H9 (cell line): ENCODE measurements at regions not wholly inside any gene's neighbourhood (a gene's known extent, or its start where the extent isn't known, plus 50 kb on each side); places are given as distances from the start of the nearest gene placed in this dataset.

Experiments
- DNase-seq: peaks from one replicate; pipeline ENCODE4 v3.0.0-alpha.2; 2017
- H2AFZ ChIP-seq: one replicate; pipeline ENCODE4 v1.6.1; 2013; ENCODE audit warnings: mild to moderate bottlenecking, low read length, control low read depth, moderate library complexity
- H2AK5ac ChIP-seq: 2 replicates; pipeline ENCODE4 v1.6.1; 2013; ENCODE audit warnings: low read length, control low read depth, mixed read lengths; ENCODE audit not compliant: insufficient read length
- H2BK120ac ChIP-seq: one replicate; pipeline ENCODE4 v1.6.1; 2013; ENCODE audit warnings: low read depth, mild to moderate bottlenecking, low read length, control low read depth, inconsistent platforms; ENCODE audit not compliant: poor library complexity, severe bottlenecking
- H2BK12ac ChIP-seq: 2 replicates; pipeline ENCODE4 v1.6.1; 2013; ENCODE audit warnings: low read length, control low read depth, mixed read lengths, low read depth; ENCODE audit not compliant: insufficient read length
- H2BK15ac ChIP-seq: 2 replicates; pipeline ENCODE4 v1.6.1; 2013; ENCODE audit warnings: low read depth, low read length, control low read depth
- H2BK20ac ChIP-seq: one replicate; pipeline ENCODE4 v1.6.1; 2013; ENCODE audit warnings: low read depth, mild to moderate bottlenecking, low read length, control low read depth, inconsistent platforms; ENCODE audit not compliant: poor library complexity, severe bottlenecking
- H2BK5ac ChIP-seq: 2 replicates; pipeline ENCODE4 v1.6.1; 2013; ENCODE audit warnings: low read length, control low read depth, mixed read lengths; ENCODE audit not compliant: insufficient read length
- H3K14ac ChIP-seq: 2 replicates; pipeline ENCODE4 v1.6.1; 2013; ENCODE audit warnings: low read length, control low read depth; ENCODE audit not compliant: insufficient read depth
- H3K18ac ChIP-seq: 2 replicates; pipeline ENCODE4 v1.6.1; 2013; ENCODE audit warnings: low read depth, mild to moderate bottlenecking, mixed read lengths, low read length, control low read depth; ENCODE audit not compliant: insufficient read length
- H3K23ac ChIP-seq: 2 replicates; pipeline ENCODE4 v1.6.1; 2013; ENCODE audit warnings: low read length, control low read depth, mixed read lengths, low read depth; ENCODE audit not compliant: insufficient read length
- H3K23me2 ChIP-seq: 2 replicates; pipeline ENCODE4 v1.6.1; 2013; ENCODE audit warnings: low read depth, mild to moderate bottlenecking, mixed read lengths, low read length, control low read depth; ENCODE audit not compliant: insufficient read length, poor library complexity, severe bottlenecking
- H3K27ac ChIP-seq: 2 replicates; pipeline ENCODE4 v1.5.1; 2013; ENCODE audit warnings: low read length, control low read depth, mixed read lengths, low read depth; ENCODE audit not compliant: insufficient read length
- H3K27me3 ChIP-seq: 2 replicates; pipeline ENCODE4 v1.6.1; 2013; ENCODE audit warnings: low read length, control low read depth, inconsistent platforms; ENCODE audit not compliant: insufficient read depth
- H3K4ac ChIP-seq: 2 replicates; pipeline ENCODE4 v1.6.1; 2013; ENCODE audit warnings: low read depth, mild to moderate bottlenecking, control low read depth, inconsistent platforms, low read length, moderate library complexity
- H3K4me1 ChIP-seq: 2 replicates; pipeline ENCODE4 v1.6.1; 2013; ENCODE audit warnings: low read length, control low read depth, inconsistent platforms; ENCODE audit not compliant: insufficient read depth
- H3K4me2 ChIP-seq: 2 replicates; pipeline ENCODE4 v1.6.1; 2013; ENCODE audit warnings: low read length, control low read depth, mixed read lengths; ENCODE audit not compliant: insufficient read length, insufficient read depth
- H3K56ac ChIP-seq: 2 replicates; pipeline ENCODE4 v1.6.1; 2013; ENCODE audit warnings: low read depth, mild to moderate bottlenecking, mixed read lengths, low read length, control low read depth; ENCODE audit not compliant: insufficient read length
- H3K79me1 ChIP-seq: 2 replicates; pipeline ENCODE4 v1.6.1; 2013; ENCODE audit warnings: low read depth, mild to moderate bottlenecking, moderate library complexity, low read length, control low read depth, inconsistent platforms; ENCODE audit not compliant: insufficient read depth, poor library complexity, severe bottlenecking
- H3K79me2 ChIP-seq: 2 replicates; pipeline ENCODE4 v1.6.1; 2013; ENCODE audit warnings: low read length, control low read depth, inconsistent platforms; ENCODE audit not compliant: insufficient read depth
- H3K9ac ChIP-seq: 2 replicates; pipeline ENCODE4 v1.6.1; 2013; ENCODE audit warnings: low read length, control low read depth, mixed read lengths; ENCODE audit not compliant: insufficient read length; ENCODE audit errors: extremely low read depth
- H3K9me3 ChIP-seq: one replicate; pipeline ENCODE4 v1.6.1; 2013; ENCODE audit warnings: low read depth, low read length, inconsistent platforms; ENCODE audit not compliant: control insufficient read depth
- H3T11ph ChIP-seq: one replicate; pipeline ENCODE4 v1.6.1; 2013; ENCODE audit warnings: mild to moderate bottlenecking, low read length, control low read depth, inconsistent platforms
- H4K20me1 ChIP-seq: one replicate; pipeline ENCODE4 v1.6.1; 2013; ENCODE audit not compliant: control insufficient read depth, insufficient read length, insufficient read depth
- H4K5ac ChIP-seq: 2 replicates; pipeline ENCODE4 v1.6.1; 2013; ENCODE audit warnings: low read depth, mild to moderate bottlenecking, mixed read lengths, low read length, control low read depth; ENCODE audit not compliant: insufficient read length
- H4K8ac ChIP-seq: replicated peaks from 2 replicates; pipeline ENCODE4 v1.6.1; 2013; ENCODE audit warnings: low read length, control low read depth, mixed read lengths, low read depth; ENCODE audit not compliant: insufficient read length
- H4K91ac ChIP-seq: 2 replicates; pipeline ENCODE4 v1.6.1; 2013; ENCODE audit warnings: low read depth, mild to moderate bottlenecking, moderate library complexity, mixed read lengths, low read length, control low read depth; ENCODE audit not compliant: insufficient read length
- H3K27ac Mint-ChIP-seq, 3 experiments: 2 replicates in 2 of 3; 3 replicates in 1 of 3; pipeline ENCODE4 v1.8.0; 2020 to 2021; ENCODE audit warnings: mixed read lengths in 3 of 3, mild to moderate bottlenecking in 1 of 3, moderate library complexity in 1 of 3
- H3K27me3 Mint-ChIP-seq: 2 replicates; pipeline ENCODE4 v1.8.0; 2021; ENCODE audit warnings: low read depth, mild to moderate bottlenecking, moderate library complexity, mixed read lengths
- H3K36me3 Mint-ChIP-seq, 3 experiments: 2 replicates in 2 of 3; 3 replicates in 1 of 3; pipeline ENCODE4 v1.8.0; 2020 to 2021; ENCODE audit warnings: low read depth in 3 of 3, mixed read lengths in 3 of 3; ENCODE audit not compliant: insufficient read depth in 1 of 3
- H3K4me1 Mint-ChIP-seq, 2 experiments: 2 replicates each; pipeline ENCODE4 v1.8.0; 2020; ENCODE audit warnings: mixed read lengths in 2 of 2
- H3K4me3 Mint-ChIP-seq, 2 experiments: 2 replicates in 1 of 2; 3 replicates in 1 of 2; pipeline ENCODE4 v1.8.0; 2020 to 2021; ENCODE audit warnings: mild to moderate bottlenecking in 2 of 2, mixed read lengths in 2 of 2, moderate library complexity in 1 of 2
- H3K9me3 Mint-ChIP-seq, 2 experiments: 2 replicates in 1 of 2; 3 replicates in 1 of 2; pipeline ENCODE4 v1.8.0; 2020; ENCODE audit warnings: mild to moderate bottlenecking in 2 of 2, mixed read lengths in 2 of 2, moderate library complexity in 1 of 2
- CTCF ChIP-seq: fragments of 200-600 bp; sonication (generic); conservative IDR thresholded peaks from 3 replicates; pipeline ENCODE4 v1.8.0; 2021; ENCODE audit warnings: antibody characterized with exemption, mild to moderate bottlenecking
- WGBS: extraction: QIAGEN DNeasy Blood & Tissue Kit; methylation state at CpG from one replicate; pipeline ENCODE4 v1.1.7; 2013; ENCODE audit warnings: missing lambda C conversion rate, low lambda C conversion rate, mixed read lengths; ENCODE audit not compliant: insufficient read length; ENCODE audit errors: extremely low coverage; 5-methylcytosine and 5-hydroxymethylcytosine counted together

GRCh38 chr11:28674433-28675103, 566.4 kb downstream of the METTL15 start:
- Histone ChIP-seq H2BK15ac (no peak overlapping the region), H3K4me1 (no peaks in the 10 kb centered on the region), H3K9me3 (no peaks in the 10 kb centered on the region), H2BK20ac (no peak overlapping the region), H4K91ac (no peak overlapping the region), H4K20me1 (no peaks in the 10 kb centered on the region), H2BK120ac (no peak overlapping the region), H3K4me2 (no peak overlapping the region), H2BK5ac (no peak overlapping the region), H3K79me1 (no peaks in the 10 kb centered on the region), H3K79me2 (no peaks in the 10 kb centered on the region), H2BK12ac (no peak overlapping the region), H3T11ph (no peak overlapping the region), H4K5ac (no peak overlapping the region), H2AK5ac (no peak overlapping the region), H4K8ac (no peak overlapping the region), H3K27ac (no peak overlapping the region), H2AFZ (no peak overlapping the region), H3K27me3 (no peaks in the 10 kb centered on the region), H3K23ac (no peak overlapping the region), H3K14ac (no peak overlapping the region), H3K23me2 (no peaks in the 10 kb centered on the region), H3K9ac (no peak overlapping the region), H3K56ac (no peak overlapping the region), H3K18ac (no peak overlapping the region), H3K4ac (no peak overlapping the region)
- WGBS = no CpG with 5 or more reads among the region's 7 CpGs
- Mint-ChIP-seq H3K27ac (no peak overlapping the region), H3K27me3 (no peaks in the 10 kb centered on the region; the same call in 1 of the 2 replicates), H3K9me3 (no peaks in the 10 kb centered on the region), H3K36me3 (no peaks in the 10 kb centered on the region; a peak in 1 of 7 replicates), H3K4me1 (peaks cover 7 to 10% of the 10 kb centered on the region in 2 experiments; a peak in 3 of 4 replicates), H3K4me3 (no peak overlapping the region)
- DNase-seq = peak; percentile 51
- peak; percentile 75 for TF ChIP-seq CTCF
